Spinal cord (tissue), 9 donors: ENCODE measurements at regions not wholly inside any gene's neighbourhood (a gene's known extent, or its start where the extent isn't known, plus 50 kb on each side); places are given as distances from the start of the nearest gene placed in this dataset.

Experiments used
- DNase-seq, 6 donors: peaks; one replicate each; pipeline versions ENCODE4 v3.0.0 to v3.0.0-alpha.2; 2013 to 2015; ENCODE audit warnings: low spot score in 6 of 6, low read depth in 4 of 6
- H3K27ac ChIP-seq: one replicate; pipeline ENCODE4 v1.5.1; 2013; ENCODE audit warnings: low read depth, low read length, control low read depth
- H3K27me3 ChIP-seq: one replicate; pipeline ENCODE4 v1.6.1; 2013; ENCODE audit warnings: low read length; ENCODE audit not compliant: control insufficient read depth, insufficient read depth
- H3K36me3 ChIP-seq: one replicate; pipeline ENCODE4 v1.6.1; 2013; ENCODE audit warnings: low read length; ENCODE audit not compliant: control insufficient read depth, insufficient read depth
- H3K4me1 ChIP-seq: one replicate; pipeline ENCODE4 v1.6.1; 2013; ENCODE audit warnings: low read length; ENCODE audit not compliant: control insufficient read depth, insufficient read depth
- H3K4me3 ChIP-seq: one replicate; pipeline ENCODE4 v1.5.1; 2013; ENCODE audit warnings: low read depth, low read length, control low read depth
- H3K9me3 ChIP-seq: one replicate; pipeline ENCODE4 v1.6.1; 2013; ENCODE audit warnings: low read length; ENCODE audit not compliant: control insufficient read depth, insufficient read depth
- WGBS: methylation state at CpG from one replicate; pipeline ENCODE4 v1.1.5; 2013; ENCODE audit warnings: missing lambda C conversion rate; ENCODE audit not compliant: insufficient coverage; 5-methylcytosine and 5-hydroxymethylcytosine counted together
- donor health status: healthy.

DNA sequence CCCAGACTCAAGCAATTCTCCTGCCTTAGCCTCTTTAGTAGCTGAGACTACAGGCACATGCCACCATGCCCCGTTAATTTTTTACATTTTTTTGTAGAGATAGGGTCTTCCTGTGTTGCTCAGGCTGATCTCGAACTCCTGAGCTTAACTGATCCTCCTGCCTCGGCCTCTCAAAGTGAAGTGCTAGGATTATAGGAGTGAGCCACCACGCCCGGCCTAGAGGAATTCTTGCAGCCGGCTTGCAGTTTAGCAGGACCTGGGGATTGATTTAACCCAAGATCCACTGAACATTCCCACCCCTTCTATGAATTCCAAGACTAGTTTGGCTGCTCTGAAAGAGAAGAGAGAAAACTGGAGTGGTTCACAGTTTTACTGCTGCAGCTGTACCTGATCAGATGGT lies 63.3 kb upstream of the TNRC6B start:
- Histone ChIP-seq H3K9me3 (no peaks in the 10 kb centered on the region), H3K4me1 (no peaks in the 10 kb centered on the region), H3K27ac (no peak overlapping the region), H3K27me3 (no peaks in the 10 kb centered on the region), H3K4me3 (no peak overlapping the region), H3K36me3 (no peaks in the 10 kb centered on the region)
- 96% methylated on average over 4 of the region's 6 CpGs for WGBS
- DNase-seq = no peak

GRCh38 chr22:40116496-40117200 lies 61.1 kb upstream of the TNRC6B start:
- Histone ChIP-seq H3K27me3 (no peaks in the 10 kb centered on the region), H3K4me3 (no peak overlapping the region), H3K36me3 (no peaks in the 10 kb centered on the region), H3K9me3 (no peaks in the 10 kb centered on the region), H3K4me1 (peaks cover 4% of the 10 kb centered on the region), H3K27ac (no peak overlapping the region)
- WGBS = 84% methylated on average over 2 of the region's 4 CpGs
- DNase-seq = no peak

- H3K27ac ChIP-seq = no peak overlapping the region
- H3K4me1 ChIP-seq = peaks cover 5% of the 10 kb centered on the region
- 95% methylated on average over 8 of the region's 8 CpGs for WGBS
- H3K36me3 ChIP-seq = no peaks in the 10 kb centered on the region
- H3K4me3 ChIP-seq = no peak overlapping the region
- no peak for DNase-seq
- H3K27me3 ChIP-seq = no peaks in the 10 kb centered on the region
- no peaks in the 10 kb centered on the region for H3K9me3 ChIP-seq
Observed at GRCh38 chr22:40118979-40119378, 58.7 kb upstream of the TNRC6B start.

DNA sequence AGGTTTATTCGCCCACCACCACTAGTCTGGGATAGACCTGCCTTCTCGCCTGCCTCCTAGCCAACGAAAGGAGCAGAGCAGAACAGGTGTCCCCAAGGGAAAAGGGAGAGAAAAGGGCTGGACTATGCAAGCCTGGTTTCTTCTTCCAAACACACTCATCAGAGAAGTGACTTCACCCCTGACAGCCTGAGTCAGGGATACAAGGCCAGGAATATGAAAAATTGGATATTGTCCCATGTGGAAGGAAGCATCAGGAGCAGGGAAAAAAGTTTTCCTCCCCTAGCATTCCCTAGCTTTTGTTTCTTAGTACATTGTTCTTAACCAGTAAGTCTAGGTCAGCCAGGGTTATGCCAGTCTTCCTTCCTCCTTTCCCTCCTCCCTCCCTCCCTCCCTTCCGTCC lies 56.9 kb upstream of the TNRC6B start:
- Histone ChIP-seq H3K27ac (no peak overlapping the region), H3K9me3 (no peaks in the 10 kb centered on the region), H3K27me3 (no peaks in the 10 kb centered on the region), H3K4me1 (peaks cover 5% of the 10 kb centered on the region), H3K36me3 (no peaks in the 10 kb centered on the region), H3K4me3 (no peak overlapping the region)
- 70% methylated on average over 2 of the region's 4 CpGs for WGBS
- peak in 1 of 6 donors; percentile 6 for DNase-seq

GRCh38 chr22:40121461-40121860 lies 56.3 kb upstream of the TNRC6B start:
- DNase-seq = peak; percentile 15 to 86 (median 32)
- Histone ChIP-seq H3K36me3 (no peaks in the 10 kb centered on the region), H3K4me3 (no peak overlapping the region), H3K9me3 (no peaks in the 10 kb centered on the region), H3K27ac (peak overlapping the region; percentile 22), H3K4me1 (peaks cover 5% of the 10 kb centered on the region), H3K27me3 (no peaks in the 10 kb centered on the region)
- WGBS = 28% methylated on average over 4 of the region's 6 CpGs

DNA sequence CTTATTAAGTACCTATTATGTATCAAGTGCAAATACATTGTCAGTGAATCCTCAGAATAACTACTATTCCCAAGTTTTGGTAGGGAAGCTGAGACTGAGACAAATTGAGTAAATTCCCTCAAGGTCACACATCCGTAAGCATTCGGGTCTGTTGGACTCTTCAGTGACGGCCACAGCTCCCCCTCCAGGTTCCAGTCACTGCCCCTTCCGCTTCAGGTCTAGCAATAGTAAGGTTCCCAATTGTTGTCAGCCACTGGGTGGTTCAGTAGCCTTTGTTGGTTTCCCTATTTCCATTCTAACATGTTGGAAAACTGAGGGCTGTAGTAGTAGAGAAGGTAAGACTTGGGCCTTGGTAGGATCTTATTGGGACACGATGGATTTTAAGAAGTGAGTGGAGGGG lies 54.9 kb upstream of the TNRC6B start:
- no peaks in the 10 kb centered on the region for H3K9me3 ChIP-seq
- H3K4me1 ChIP-seq = peaks cover 5% of the 10 kb centered on the region
- H3K36me3 ChIP-seq = no peaks in the 10 kb centered on the region
- no peak for DNase-seq
- no peak overlapping the region for H3K27ac ChIP-seq
- 95% methylated on average over 2 of the region's 5 CpGs for WGBS
- no peaks in the 10 kb centered on the region for H3K27me3 ChIP-seq
- H3K4me3 ChIP-seq = no peak overlapping the region

DNA sequence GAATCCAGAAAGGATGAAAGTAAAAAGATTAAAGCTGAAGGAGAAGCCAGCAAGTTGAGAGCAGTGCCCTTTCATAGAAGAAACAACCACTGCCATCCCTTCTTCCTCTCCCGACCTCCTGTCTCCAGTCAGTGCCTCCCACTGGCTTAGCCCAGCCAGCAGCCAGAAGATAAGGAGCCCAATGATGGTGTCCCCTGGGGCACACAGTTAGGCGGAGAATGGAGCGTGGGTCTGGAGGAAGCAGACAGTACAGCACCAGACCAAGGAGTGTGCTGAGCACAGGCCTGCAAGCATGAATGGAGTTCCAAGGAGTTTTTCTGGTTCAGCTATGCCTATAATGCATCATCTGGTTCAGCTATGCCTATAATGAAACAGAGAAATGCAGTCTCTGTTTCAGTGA lies 54.3 kb upstream of the TNRC6B start:
- WGBS = 88% methylated on average over 2 of the region's 3 CpGs
- peak in 1 of 6 donors; percentile 19 for DNase-seq

More for the DNA sequence above, 54.3 kb upstream of the TNRC6B start:
- no peak overlapping the region for H3K27ac ChIP-seq
- peaks cover 1% of the 10 kb centered on the region for H3K36me3 ChIP-seq
- peaks cover 5% of the 10 kb centered on the region for H3K4me1 ChIP-seq
- no peak overlapping the region for H3K4me3 ChIP-seq
- H3K27me3 ChIP-seq = no peaks in the 10 kb centered on the region
- H3K9me3 ChIP-seq = no peaks in the 10 kb centered on the region
